GM12892 (cell line): ENCODE measurements at regions not wholly inside any gene's neighbourhood (a gene's known extent, or its start where the extent isn't known, plus 50 kb on each side); places are given as distances from the start of the nearest gene placed in this dataset.
"Not testable (repeated sequence)": the region's sequence is repeated elsewhere in the genome, so short reads cannot be mapped to it uniquely, and the experiment has no call there.

Source experiments
- POLR2A ChIP-seq: IDR thresholded peaks from 2 replicates; pipeline ENCODE4 v1.6.1; 2011; ENCODE audit warnings: low read depth, low read length, control low read depth
- POLR2AphosphoS5 ChIP-seq: IDR thresholded peaks from 2 replicates; pipeline ENCODE4 v1.6.1; 2011; ENCODE audit warnings: low read depth, low read length, control low read depth
- TAF1 ChIP-seq: IDR thresholded peaks from 2 replicates; pipeline ENCODE4 v1.6.1; 2011; ENCODE audit warnings: low read depth, mild to moderate bottlenecking, control low read depth, low read length, borderline replicate concordance

- TF ChIP-seq POLR2AphosphoS5, POLR2A, TAF1: not testable (repeated sequence)
Observed at GRCh38 chr7:149572920-149573319, 75.3 kb upstream of the ZNF746 start.
